Activated CD4-positive, alpha-beta T cell treated with anti-CD3 and anti-CD28 coated beads, Interleukin-2, amount 50 U/mL, for 1 hour (primary cell): ENCODE measurements at regions not wholly inside any gene's neighbourhood (a gene's known extent, or its start where the extent isn't known, plus 50 kb on each side); places are given as distances from the start of the nearest gene placed in this dataset.

Experiments used
- DNase-seq: peaks from one replicate; pipeline ENCODE4 v3.0.0-alpha.2; 2020

DNA sequence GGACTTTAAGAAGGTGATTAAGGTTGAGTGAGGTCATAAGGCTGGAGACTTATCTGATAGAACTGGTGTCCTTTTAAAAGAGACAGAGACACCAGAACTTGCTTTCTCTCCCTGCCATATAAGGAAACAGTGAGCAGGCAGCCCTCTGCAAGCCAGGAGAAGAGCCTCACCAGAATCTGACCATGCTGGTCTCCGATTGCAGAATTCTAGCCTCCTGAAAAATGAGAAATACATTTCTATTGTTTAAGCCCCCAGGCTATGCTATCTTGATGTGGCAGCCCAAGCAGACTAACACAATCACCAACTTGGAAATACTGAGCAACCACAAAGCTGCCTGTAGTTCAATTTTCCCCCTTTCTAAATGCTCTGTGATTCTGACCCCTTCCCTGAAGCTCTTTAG lies 161.4 kb upstream of the RARB start:
- DNase-seq = no peak

DNA sequence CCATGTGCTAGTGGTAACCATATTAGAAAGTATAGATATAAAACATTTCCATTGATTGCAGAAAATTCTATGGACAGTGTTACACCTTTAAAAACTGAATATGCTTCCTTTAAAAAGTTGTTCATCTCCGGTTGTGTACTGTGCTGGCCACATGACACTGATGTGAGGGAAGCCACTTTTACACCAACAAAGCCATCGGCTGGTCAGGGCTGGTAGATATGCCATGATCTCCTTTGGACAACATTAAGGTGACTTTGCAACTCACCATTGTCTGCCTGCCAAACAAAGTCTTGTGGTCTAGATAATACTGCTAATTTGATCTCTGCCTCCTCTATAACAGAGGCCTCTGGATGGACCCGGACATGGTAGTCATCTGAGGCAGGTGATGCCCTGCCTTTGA lies 156.0 kb upstream of the RARB start:
- DNase-seq = no peak

GRCh38 chr3:25273582-25274171 lies 154.4 kb upstream of the RARB start:
- DNase-seq = no peak

- no peak for DNase-seq
These were observed 150.6 kb upstream of the RARB start for GRCh38 chr3:25277503-25277902.

- DNase-seq = no peak
These were observed 146.9 kb upstream of the RARB start for GRCh38 chr3:25281041-25281731.

DNA sequence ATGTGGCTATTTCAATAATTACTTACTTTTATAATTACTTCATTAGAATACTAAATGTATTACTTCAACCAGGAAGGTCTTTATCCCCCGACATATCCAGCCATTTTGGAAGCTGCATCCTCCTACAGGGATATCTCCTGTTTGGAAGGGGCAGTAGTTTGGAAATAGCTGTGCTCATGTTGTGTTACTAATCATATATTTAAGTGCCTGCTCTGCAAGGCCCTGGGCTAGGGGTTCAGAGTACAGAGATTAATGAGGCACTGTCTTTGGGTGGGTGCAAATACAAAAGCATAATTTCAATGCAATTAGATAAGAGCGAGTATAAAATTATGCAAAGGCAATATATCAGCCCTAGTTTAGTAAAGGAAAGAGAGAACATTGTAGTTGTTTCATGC lies 146.3 kb upstream of the RARB start:
- no peak for DNase-seq

DNA sequence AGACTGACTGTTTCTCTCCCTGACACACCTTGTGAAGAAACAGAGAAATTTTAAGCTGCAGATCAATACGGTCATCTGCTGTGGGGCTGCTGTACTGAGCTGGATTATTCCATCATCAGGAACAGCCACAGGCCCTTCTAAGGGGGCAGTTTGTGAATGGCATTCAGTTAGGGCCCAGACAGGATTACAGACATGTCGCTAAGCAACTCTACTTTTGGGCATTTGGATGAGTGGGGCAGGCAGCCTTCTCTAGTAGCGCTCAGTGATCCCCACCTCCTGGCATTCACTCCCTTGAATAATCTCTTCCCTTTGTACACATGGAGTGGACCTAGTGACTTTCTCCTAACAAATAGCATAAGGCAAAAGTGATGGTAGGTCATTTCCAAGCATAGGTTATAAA lies 144.4 kb upstream of the RARB start:
- no peak for DNase-seq

- DNase-seq = no peak
These were observed 143.8 kb upstream of the RARB start for GRCh38 chr3:25284249-25284648.

DNA sequence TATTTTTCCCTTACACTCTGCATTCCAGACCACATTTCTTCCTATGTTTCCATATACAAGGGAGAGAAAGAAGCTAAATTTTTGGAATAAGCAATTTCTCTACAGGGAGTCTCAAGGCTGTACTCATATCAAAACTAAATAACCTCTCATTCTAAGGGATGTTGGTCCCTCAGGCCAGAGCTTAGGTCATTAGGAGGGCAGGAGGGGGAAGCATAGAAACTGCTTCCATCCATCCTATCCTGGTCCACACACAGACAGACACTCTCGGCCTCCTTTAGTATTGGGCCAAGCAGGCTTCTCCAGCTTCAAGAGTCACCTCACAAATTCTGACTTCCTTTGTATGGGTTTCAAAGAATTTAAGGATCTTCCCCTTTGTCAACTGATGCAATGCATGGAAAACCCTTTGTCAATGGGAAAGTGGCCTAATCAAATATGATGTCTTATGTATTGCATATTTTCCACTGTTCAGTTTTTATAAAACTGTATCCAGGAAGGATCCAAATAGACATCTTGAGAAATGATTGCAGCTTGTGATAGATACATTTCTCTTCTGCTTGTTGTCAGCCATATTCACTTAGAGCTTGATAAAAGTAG lies 140.7 kb upstream of the RARB start:
- DNase-seq = no peak

GRCh38 chr3:25288413-25288812 lies 139.7 kb upstream of the RARB start:
- DNase-seq = no peak

- DNase-seq = no peak
These were observed 138.9 kb upstream of the RARB start for GRCh38 chr3:25289156-25289555.

- no peak for DNase-seq
These were observed 138.4 kb upstream of the RARB start for GRCh38 chr3:25289663-25290062.

- DNase-seq = no peak
These were observed 136.6 kb upstream of the RARB start for GRCh38 chr3:25291481-25291905.

DNA sequence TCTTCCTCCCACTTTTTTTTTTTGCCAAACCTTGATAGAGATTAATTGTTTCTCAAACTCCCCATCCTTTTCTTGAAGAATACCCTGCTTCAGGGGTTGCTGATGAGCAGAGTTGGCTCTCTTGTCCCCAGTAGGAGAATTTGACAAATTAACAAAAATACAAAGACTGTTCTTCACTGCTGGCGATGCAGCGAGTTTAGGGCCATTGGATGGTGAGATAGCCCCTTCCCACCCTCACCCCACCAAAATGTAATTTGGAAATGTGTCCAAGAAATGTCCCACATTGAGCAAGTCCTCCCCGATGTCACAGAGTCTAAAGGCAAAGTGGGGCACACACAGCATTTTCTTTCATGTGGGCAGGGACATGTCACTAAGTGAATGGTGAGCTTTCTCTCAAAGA lies 136.0 kb upstream of the RARB start:
- DNase-seq = no peak

- no peak for DNase-seq
These were observed 135.5 kb upstream of the RARB start for GRCh38 chr3:25292595-25292994.

DNA sequence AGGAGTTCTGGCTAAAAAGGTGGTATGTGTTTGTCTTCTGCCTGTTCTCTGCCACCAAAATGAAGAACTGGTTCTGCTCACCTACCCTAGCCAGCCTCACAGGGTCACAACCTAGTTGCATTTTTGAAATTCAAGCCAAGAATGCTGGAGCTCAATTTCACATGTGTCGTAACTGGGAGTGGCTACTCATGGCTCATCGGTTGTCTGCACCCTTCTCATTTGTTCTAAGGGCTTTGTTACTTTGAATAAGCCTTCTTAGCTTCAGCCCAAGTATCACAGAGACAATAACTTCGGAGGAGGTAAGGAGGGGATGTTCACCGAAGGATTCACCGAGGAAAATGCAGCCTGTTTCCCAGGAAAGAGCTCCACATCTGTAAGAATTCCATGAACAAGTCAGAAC lies 134.3 kb upstream of the RARB start:
- no peak for DNase-seq

- no peak for DNase-seq
These were observed 133.8 kb upstream of the RARB start for GRCh38 chr3:25294169-25294805.

DNA sequence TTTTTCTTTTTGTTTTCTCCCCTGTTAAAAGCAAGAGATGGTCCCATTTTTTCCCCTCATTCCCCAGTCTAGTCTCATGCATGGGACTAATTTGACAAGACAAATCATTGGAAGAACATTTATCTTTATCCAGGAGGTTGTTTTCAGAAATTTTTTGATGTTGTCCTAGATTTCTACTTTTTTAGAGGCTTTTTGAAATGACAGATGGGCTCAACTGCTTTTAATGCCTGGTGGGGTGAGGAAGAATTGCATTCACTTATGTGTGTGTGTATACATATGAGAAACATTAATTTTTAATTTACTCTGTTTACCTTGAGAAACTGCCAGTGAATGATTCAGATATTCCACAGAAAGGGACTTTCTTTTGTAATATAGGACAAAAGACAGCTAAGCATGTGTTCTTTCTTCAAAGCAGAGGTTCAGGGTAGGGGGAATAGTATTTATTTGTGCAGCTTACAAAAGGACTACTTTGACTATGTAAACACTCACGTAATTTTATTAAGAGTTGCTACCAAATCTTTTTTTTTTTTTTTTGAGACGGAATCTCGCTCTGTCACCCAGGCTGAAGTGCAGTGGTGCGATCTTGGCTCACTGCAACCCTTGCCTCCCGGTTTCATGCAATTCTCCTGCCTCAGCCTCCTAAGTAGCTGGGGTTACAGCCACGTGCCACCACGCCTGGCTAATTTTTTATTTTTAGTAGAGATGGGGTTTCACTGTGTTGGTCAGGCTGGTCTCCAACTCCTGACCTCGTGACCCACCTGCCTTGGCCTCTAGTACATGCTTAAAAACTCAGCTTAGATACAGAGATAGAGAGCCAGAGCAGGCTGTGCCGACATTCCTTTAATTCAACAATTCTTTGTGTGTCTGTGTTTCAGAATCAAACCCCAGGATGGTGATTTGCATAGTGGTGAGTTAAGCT lies 130.1 kb upstream of the RARB start:
- DNase-seq = no peak

- no peak for DNase-seq
These were observed 127.9 kb upstream of the RARB start for GRCh38 chr3:25300141-25300540.

GRCh38 chr3:25304916-25305315 lies 123.1 kb upstream of the RARB start:
- DNase-seq = no peak

GRCh38 chr3:25306066-25306465 lies 122.0 kb upstream of the RARB start:
- no peak for DNase-seq

DNA sequence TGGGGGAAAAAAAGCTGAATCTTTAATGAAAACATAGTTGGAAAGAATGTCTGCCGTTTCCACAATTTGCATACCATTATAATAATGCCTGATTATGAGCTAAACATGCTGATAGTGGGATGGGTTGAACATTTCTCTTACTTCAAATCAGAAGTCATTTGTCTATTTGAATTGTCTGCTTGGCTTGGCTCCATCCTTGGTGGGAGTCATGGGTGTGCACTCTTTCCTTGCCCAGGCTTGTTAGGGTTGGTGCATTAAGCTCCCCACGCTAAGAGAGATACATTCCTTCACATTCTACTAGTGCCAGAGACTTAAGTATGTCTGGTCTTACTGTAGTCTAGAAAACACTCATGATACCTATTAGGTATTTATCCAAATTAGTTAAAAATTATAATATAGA lies 121.4 kb upstream of the RARB start:
- DNase-seq = no peak

DNA sequence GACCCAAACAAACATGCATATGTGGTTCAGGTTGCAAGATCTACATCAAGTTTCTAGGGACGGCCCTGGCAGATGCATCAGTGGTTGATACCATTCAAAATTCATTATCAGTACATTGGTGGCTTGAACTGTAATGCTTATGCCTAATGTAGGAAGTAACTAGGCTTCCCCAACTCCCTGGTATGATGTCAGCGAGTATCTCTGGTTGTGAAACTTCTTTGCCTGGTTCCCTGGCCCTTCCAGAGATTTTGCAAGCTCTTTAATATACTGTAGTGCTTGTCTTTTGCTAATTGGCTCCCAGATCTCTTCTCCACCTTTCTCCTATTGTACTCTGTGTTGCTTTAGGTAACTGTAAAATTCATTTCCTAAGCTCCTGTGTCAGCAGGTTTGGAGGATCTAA lies 114.8 kb upstream of the RARB start:
- DNase-seq = no peak
